ENCODE measurements at regions not wholly inside any gene's neighbourhood (a gene's known extent, or its start where the extent isn't known, plus 50 kb on each side); places are given as distances from the start of the nearest gene placed in this dataset.

DNA sequence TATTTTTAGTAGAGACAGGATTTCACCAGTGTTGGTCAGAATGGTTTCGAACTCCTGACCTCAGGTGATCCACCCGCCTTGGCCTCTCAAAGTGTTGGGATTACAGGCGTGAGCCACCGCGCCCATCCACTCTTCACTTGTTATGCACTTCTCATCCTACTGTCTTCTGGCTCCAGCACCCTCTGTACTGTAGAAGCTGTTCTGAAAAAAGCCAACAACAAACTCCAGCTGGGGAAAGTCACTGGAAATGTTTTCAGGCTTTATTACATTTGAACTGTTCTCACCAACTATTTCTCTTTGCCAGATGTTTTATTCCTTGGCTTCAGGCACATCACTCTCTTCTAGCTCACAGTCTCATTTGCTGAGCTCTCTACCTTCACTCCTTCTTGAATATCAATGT, 122.5 kb upstream of the EGR2 start:
- H3K4ac ChIP-seq (ENCODE audit: low read depth, low read length) = no peak overlapping the region
- H3K4me1 ChIP-seq (ENCODE audit: control insufficient read depth, insufficient read depth, low read length) = no peaks in the 10 kb centered on the region
- no peak overlapping the region for H4K91ac ChIP-seq (ENCODE audit: insufficient read depth, low read depth, low read length)
- no peak overlapping the region for H3K56ac ChIP-seq (ENCODE audit: extremely low read depth, insufficient read depth, low read length)
- H3K9ac ChIP-seq (ENCODE audit: low read depth, low read length) = no peak overlapping the region
- H3K27me3 ChIP-seq (ENCODE audit: control insufficient read depth, insufficient read depth, low read length) = no peaks in the 10 kb centered on the region; the same call in none of the 2 replicates
- no peak overlapping the region for H2BK120ac ChIP-seq (ENCODE audit: low read depth, low read length)
- no peak overlapping the region for H3K23ac ChIP-seq (ENCODE audit: low read depth, low read length)
- dilution Hi-C loops (cut with HindIII; ENCODE audit: low sequenced_read_pairs, unreplicated experiment) (no loop called here), in situ Hi-C loops (cut with MboI; ENCODE audit: low sequenced_read_pairs) (no loop called here), intact Hi-C loops (cut with micrococcal nuclease) (no loop called here)
- 80% methylated on average over 3 of the region's 5 CpGs; no CpG with 5 or more reads in 1 of the 2 experiments for WGBS, 2 experiments (ENCODE audit: extremely low coverage in 2 of 2, insufficient read length in 1 of 2)
- no peak overlapping the region for H3K4me3 ChIP-seq (ENCODE audit: insufficient read depth, low read depth, low read length)
- H4K5ac ChIP-seq (ENCODE audit: low read depth, low read length) = no peak overlapping the region
- no peaks in the 10 kb centered on the region for H3K79me1 ChIP-seq (ENCODE audit: low read depth in 1 of 2, low read length in 2 of 2)
- ATAC-seq (ENCODE audit: low read depth) = no peak
- POLR2A ChIA-PET (ENCODE audit: unreplicated experiment) = no interaction called here
- no peak overlapping the region for H2BK5ac ChIP-seq (ENCODE audit: low read depth, low read length, poor library complexity, severe bottlenecking)
- CTCF ChIA-PET = interaction anchor here (1.1 kb wide), 1 partner anchor 26 kb away, joined by 4 read pairs; no protein-coding TSS in a partner anchor
- H2BK15ac ChIP-seq (ENCODE audit: low read depth, low read length) = no peak overlapping the region
- no peaks in the 10 kb centered on the region for H3K9me1 ChIP-seq (ENCODE audit: insufficient read depth, low read length)
- no peak overlapping the region for H3K27ac ChIP-seq (ENCODE audit: insufficient read depth, low read length)
- no peak overlapping the region for H2AK5ac ChIP-seq (ENCODE audit: low read depth, low read length)
- no peaks in the 10 kb centered on the region for H4K20me1 ChIP-seq (ENCODE audit: insufficient read depth, low read length)
- no peak overlapping the region for H3K18ac ChIP-seq (ENCODE audit: low read depth, low read length)
- no peak overlapping the region for H3K14ac ChIP-seq (replicated peaks; ENCODE audit: low read depth, low read length)
- H2AK9ac ChIP-seq (replicated peaks; ENCODE audit: low read depth, low read length, poor library complexity) = no peak overlapping the region
- no peaks in the 10 kb centered on the region for H3K36me3 ChIP-seq (ENCODE audit: control insufficient read depth, insufficient read depth, low read length)
- no peak overlapping the region for H2AFZ ChIP-seq (replicated peaks; ENCODE audit: low read length, poor library complexity)
- H4K8ac ChIP-seq (ENCODE audit: low read depth in 2 of 2, low read length in 2 of 2) = no peak overlapping the region
- H3K4me2 ChIP-seq (ENCODE audit: low read depth, low read length) = no peak overlapping the region
- BruUV-seq (replicated peaks) = no TSS peak
- no peaks in the 10 kb centered on the region for H3K9me3 ChIP-seq (ENCODE audit: control insufficient read depth, insufficient read depth, low read length)
- TF ChIP-seq, protein P1, sequence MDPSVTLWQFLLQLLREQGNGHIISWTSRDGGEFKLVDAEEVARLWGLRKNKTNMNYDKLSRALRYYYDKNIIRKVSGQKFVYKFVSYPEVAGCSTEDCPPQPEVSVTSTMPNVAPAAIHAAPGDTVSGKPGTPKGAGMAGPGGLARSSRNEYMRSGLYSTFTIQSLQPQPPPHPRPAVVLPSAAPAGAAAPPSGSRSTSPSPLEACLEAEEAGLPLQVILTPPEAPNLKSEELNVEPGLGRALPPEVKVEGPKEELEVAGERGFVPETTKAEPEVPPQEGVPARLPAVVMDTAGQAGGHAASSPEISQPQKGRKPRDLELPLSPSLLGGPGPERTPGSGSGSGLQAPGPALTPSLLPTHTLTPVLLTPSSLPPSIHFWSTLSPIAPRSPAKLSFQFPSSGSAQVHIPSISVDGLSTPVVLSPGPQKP (IDR thresholded peaks at IDR 0.05; ENCODE audit: borderline replicate concordance, low read depth, low read length) = no peak
- TF ChIP-seq RCOR1 (IDR thresholded peaks at IDR 0.05; ENCODE audit: insufficient replicate concordance, low read length) (no peak), SMC3 (IDR thresholded peaks at IDR 0.05; ENCODE audit: low read depth, low read length) (no peak), CHD1 (IDR thresholded peaks at IDR 0.05; ENCODE audit: low read depth, low read length) (no peak), RAD21 (IDR thresholded peaks at IDR 0.05; ENCODE audit: low read length) (no peak)
- no peak for DNase-seq
- H2BK20ac ChIP-seq (ENCODE audit: low read depth, low read length) = no peak overlapping the region

Measured in IMR-90 (cell line).